Glomerular visceral epithelial cell (primary cell): ENCODE measurements at regions not wholly inside any gene's neighbourhood (a gene's known extent, or its start where the extent isn't known, plus 50 kb on each side); places are given as distances from the start of the nearest gene placed in this dataset.

Source experiments
- DNase-seq: peaks from one replicate; pipeline ENCODE4 v3.0.0-alpha.2; 2016; ENCODE audit errors: extremely low spot score

- DNase-seq = no peak
Observed at GRCh38 chr16:5668553-5668952, 571.0 kb upstream of the EEF2KMT start.

GRCh38 chr16:5665834-5666233 lies 568.2 kb upstream of the EEF2KMT start:
- DNase-seq = no peak

GRCh38 chr16:5653789-5654188 lies 556.2 kb upstream of the EEF2KMT start:
- DNase-seq = no peak

GRCh38 chr16:5653041-5653440 lies 555.4 kb upstream of the EEF2KMT start:
- DNase-seq = no peak

- DNase-seq = no peak
Observed at GRCh38 chr16:5649762-5650743, 552.5 kb upstream of the EEF2KMT start.

GRCh38 chr16:5647051-5647450 lies 549.5 kb upstream of the EEF2KMT start:
- no peak for DNase-seq

- no peak for DNase-seq
Observed at GRCh38 chr16:5643855-5644531, 546.4 kb upstream of the EEF2KMT start.

- DNase-seq = no peak
Observed at GRCh38 chr16:5642436-5642835, 544.8 kb upstream of the EEF2KMT start.

- DNase-seq = no peak
Observed at GRCh38 chr16:5642011-5642410, 544.4 kb upstream of the EEF2KMT start.

GRCh38 chr16:5640883-5641282 lies 543.3 kb upstream of the EEF2KMT start:
- no peak for DNase-seq

- no peak for DNase-seq
Observed at GRCh38 chr16:5639531-5639930, 541.9 kb upstream of the EEF2KMT start.

GRCh38 chr16:5635331-5635730 lies 537.7 kb upstream of the EEF2KMT start:
- DNase-seq = no peak

- no peak for DNase-seq
Observed at GRCh38 chr16:5634666-5635180, 537.1 kb upstream of the EEF2KMT start.

GRCh38 chr16:5633845-5634440 lies 536.3 kb upstream of the EEF2KMT start:
- no peak for DNase-seq

GRCh38 chr16:5622234-5622884 lies 524.8 kb upstream of the EEF2KMT start:
- no peak for DNase-seq

GRCh38 chr16:5621826-5622225 lies 524.2 kb upstream of the EEF2KMT start:
- DNase-seq = no peak

GRCh38 chr16:5619304-5619703 lies 521.7 kb upstream of the EEF2KMT start:
- no peak for DNase-seq

- DNase-seq = no peak
Observed at GRCh38 chr16:5616841-5617240, 519.2 kb upstream of the EEF2KMT start.

- DNase-seq = no peak
Observed at GRCh38 chr16:5615868-5616642, 518.5 kb upstream of the EEF2KMT start.

GRCh38 chr16:5607169-5607568 lies 509.6 kb upstream of the EEF2KMT start:
- DNase-seq = no peak

- DNase-seq = no peak
Observed at GRCh38 chr16:5605404-5605803, 507.8 kb upstream of the EEF2KMT start.
